GM19240 (cell line): ENCODE measurements at regions not wholly inside any gene's neighbourhood (a gene's known extent, or its start where the extent isn't known, plus 50 kb on each side); places are given as distances from the start of the nearest gene placed in this dataset.

Source experiments
- DNase-seq: peaks from one replicate; pipeline ENCODE4 v3.0.0; 2011; ENCODE audit warnings: low spot score; ENCODE audit not compliant: insufficient read length

DNA sequence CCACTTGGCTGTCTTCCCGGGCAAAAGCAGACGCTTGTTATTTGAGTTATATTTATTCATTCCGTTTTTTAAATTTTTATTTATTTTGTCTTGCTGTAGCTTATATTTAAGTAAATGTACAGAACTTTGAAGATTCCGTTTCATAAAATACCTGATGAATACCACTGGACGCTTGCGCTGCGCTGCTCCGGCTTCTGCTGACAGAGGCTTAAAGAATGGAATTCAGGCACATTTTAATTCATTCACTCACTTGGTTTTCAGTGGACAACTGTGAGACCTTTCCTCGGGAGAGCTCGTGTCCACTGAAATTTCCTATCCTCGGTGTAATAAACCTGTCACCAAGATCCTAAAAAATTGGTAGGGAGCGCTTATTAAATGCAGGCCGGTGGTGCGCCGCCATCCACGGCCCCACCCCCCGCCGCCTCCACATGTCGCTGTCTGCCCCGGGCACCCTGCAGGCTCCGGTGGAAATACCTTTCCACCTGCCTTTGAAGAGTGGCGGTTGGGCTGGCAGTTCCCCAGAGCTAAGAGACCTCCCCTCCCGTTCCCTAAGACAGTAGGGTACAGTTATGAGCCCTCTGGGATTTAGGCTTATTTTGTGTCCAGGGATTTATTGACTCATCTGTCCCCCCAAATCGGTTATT is 62.5 kb upstream of the UBE2E1 start:
- DNase-seq: no peak

DNA sequence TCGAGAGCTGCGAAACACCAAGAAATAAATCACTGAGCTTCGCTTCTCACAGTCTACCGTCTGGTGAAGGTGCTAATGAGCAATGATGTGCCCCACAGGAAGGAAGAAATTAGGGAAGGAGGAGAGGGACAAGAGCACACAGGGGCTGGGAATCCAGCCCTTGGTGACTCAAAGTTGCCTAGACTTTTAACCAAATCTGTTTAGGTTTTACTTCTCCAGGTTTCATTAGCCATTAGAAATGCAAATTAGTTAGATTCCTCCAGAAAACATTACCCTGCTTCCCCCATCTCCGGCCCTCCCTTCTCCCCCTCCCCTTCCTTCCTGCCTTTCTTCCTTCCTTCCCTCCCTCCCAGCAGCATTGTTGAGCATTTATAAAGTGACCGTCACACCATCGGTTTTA is 59.3 kb upstream of the UBE2E1 start:
- DNase-seq: no peak

DNA sequence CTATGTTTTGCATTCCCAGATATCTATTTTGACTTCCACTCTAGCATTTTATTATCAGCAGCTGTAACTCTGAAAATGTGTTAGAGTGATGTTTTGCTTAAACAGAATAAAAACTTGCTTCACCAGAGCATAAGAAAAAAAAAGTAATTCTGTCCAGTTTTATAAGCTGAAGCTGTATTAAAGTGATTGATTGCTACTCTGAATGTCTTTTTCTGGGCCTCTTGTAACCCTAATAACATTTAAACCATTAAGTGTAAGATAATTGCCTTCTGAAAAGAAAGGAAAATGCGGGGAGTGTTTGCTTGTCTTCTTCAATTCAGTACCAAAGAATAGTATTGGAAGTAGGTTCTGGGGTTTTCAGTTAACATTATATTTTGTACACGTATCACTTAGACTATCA is 57.9 kb upstream of the UBE2E1 start:
- DNase-seq: no peak

DNA sequence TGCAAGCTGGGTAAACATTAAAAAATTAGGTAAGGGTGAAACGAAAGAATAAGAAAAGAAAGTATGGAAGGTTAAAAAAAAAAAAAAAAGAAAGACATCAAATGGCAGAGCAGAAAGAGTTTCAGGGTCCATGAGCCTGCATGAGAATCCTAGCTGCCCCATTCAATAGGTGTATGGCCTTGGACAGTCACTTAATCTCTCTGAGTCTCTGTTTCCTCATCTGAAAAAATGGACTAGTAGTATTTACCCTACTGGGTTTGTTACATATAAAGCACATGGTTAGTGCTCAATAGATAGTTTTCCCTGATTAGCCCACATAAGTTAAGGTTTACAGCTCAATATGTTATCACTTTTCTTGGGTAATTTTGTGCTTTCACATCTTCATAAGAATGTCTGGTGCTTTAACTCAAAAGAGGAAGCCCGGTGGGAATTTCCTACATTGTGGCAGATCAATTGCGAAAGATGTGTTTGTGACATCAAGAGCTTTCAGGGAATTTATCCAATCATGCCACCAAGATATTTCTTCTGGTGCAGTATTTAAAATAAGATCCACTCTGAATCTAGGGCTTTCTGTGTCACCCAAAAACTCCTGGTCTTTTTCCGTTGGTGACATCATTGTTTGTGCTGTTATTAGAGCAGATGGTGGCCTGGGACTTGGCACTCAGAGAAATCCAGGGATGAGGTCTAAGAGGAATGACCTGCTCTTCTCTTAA is 57.2 kb upstream of the UBE2E1 start:
- DNase-seq: no peak

GRCh38 chr3:23749609-23750008 is 56.1 kb upstream of the UBE2E1 start:
- DNase-seq: no peak

DNA sequence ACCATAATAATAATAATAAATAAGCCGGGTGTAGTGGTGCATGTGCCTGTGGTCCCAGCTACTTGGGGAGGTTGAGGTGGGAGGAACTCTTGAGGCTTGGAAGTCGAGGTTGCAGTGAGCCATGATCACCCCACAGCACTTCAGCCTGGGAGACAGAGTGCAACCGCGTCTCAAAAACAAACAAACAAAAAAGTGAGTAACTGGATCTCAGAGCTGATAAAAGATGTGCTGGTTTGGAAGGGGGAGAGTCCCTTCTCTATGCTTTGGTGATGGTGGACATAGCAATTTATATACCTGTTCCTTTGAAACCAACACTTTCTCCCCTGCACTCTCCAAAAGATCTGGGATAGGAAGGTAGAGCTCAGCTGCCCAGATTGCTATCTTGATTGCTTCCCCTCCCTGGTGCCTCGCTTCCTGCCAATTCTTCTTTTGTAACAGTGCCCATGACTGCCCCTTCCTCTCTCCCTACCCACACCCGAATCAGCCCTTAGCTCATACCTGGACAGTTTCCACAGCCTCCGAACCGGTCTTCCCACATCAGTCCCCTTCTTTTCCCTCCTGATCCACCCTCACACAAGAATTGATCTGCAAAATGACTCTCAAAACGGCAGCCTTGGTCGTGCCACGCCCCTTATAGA is 55.1 kb upstream of the UBE2E1 start:
- DNase-seq: no peak

DNA sequence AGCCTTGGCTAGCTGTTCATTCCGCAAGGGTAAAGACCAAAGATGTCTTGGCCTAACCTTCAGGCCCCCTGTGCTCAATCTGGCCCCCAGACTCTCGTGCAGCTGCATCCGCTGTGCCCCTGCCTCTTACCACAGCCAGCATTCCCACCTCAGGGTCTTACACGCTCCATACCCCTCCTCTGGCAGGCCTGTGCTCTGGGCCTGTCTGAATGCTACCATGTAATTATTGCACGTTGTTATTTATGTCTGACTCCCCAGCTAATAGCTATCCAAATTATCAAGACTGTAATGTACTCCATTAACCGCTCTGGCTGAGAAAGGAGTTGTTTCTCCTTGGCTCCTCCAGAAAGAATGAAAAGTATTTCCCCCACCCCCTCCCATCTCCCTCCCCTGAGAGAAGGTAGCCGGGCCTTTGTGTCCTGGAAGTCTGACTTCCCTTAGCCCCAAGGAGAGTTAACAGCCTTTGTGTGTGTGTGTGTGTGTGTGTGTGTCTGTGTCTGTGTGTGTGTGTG is 54.5 kb upstream of the UBE2E1 start:
- DNase-seq: no peak

DNA sequence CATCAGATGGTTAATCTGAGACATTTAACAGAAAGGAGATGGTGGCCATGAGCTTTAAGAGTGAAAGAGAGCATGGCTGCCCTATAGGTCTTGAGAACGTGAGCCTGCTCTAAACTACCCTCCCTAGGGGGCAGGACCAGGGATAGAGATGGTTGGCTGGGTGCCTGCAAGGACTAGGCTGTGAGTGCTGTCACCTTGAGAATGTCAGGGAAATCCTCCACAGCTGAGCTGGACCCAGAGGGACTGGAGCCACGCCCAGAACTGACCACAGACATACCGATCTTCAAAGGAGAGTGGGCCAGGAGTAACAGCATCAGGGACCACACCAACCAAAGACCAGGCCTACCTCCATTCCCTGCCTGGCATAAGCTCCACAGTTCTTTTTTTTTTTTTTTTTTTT is 53.6 kb upstream of the UBE2E1 start:
- DNase-seq: no peak

DNA sequence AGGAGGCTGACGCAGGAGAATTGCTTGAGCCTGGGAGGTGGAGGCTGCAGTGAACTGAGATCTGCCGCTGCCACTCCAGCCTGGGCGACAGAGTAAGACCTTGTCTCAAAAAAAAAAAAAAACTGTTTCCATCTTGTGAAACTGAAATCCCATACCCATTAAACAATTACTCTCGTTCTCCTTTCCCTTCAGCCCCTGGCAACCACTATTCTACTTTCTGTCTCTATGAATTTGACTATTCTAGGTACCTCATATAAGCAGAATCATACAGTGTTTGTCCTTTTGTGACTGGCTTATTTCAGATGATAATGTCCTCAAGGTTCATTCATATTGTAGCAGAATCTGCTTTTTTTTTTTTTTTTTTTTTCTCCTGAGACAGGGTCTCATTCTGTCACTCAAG is 51.5 kb upstream of the UBE2E1 start:
- DNase-seq: no peak
